Ascending aorta (tissue), 2 donors: ENCODE measurements at regions not wholly inside any gene's neighbourhood (a gene's known extent, or its start where the extent isn't known, plus 50 kb on each side); places are given as distances from the start of the nearest gene placed in this dataset.

Experiments used
- DNase-seq, 2 donors: peaks; one replicate each; pipeline ENCODE4 v3.0.0-alpha.2; 2019; ENCODE audit warnings: low spot score in 2 of 2
- H3K27ac ChIP-seq, 2 donors: fragments of 200-600 bp; sonication (generic); one replicate each; pipeline ENCODE4 v1.5.1; 2016 to 2017; ENCODE audit warnings: mild to moderate bottlenecking in 1 of 2
- H3K27me3 ChIP-seq: fragments of 200-600 bp; sonication (generic); one replicate; pipeline ENCODE4 v1.5.1; 2017
- H3K36me3 ChIP-seq, 2 donors: fragments of 200-600 bp; sonication (generic); one replicate each; pipeline ENCODE4 v1.5.1; 2016
- H3K4me1 ChIP-seq, 2 donors: fragments of 200-600 bp; sonication (generic); one replicate each; pipeline ENCODE4 v1.5.1; 2016 to 2017; ENCODE audit warnings: mild to moderate bottlenecking in 1 of 2
- H3K4me3 ChIP-seq, 2 donors: fragments of 200-600 bp; sonication (generic); one replicate each; pipeline ENCODE4 v1.5.1; 2016 to 2017; ENCODE audit warnings: mild to moderate bottlenecking in 1 of 2
- H3K9me3 ChIP-seq, 2 donors: fragments of 200-600 bp; sonication (generic); one replicate each; pipeline ENCODE4 v1.5.1; 2016
- CTCF ChIP-seq, 3 experiments: fragments of 200-600 bp in 2 of 3; fragments of 450-650 bp in 1 of 3; sonication (generic) in 2 of 3; IDR thresholded peaks; one replicate each; pipeline ENCODE4 v1.5.1; 2016 to 2019; ENCODE audit warnings: antibody characterized with exemption in 3 of 3, mild to moderate bottlenecking in 1 of 3, moderate library complexity in 1 of 3
- intact Hi-C: fragments of 100-400 bp; cut with DNase I; formaldehyde crosslinking; loops from one replicate; pipeline ENCODE4 v1.15.1; 2023

DNA sequence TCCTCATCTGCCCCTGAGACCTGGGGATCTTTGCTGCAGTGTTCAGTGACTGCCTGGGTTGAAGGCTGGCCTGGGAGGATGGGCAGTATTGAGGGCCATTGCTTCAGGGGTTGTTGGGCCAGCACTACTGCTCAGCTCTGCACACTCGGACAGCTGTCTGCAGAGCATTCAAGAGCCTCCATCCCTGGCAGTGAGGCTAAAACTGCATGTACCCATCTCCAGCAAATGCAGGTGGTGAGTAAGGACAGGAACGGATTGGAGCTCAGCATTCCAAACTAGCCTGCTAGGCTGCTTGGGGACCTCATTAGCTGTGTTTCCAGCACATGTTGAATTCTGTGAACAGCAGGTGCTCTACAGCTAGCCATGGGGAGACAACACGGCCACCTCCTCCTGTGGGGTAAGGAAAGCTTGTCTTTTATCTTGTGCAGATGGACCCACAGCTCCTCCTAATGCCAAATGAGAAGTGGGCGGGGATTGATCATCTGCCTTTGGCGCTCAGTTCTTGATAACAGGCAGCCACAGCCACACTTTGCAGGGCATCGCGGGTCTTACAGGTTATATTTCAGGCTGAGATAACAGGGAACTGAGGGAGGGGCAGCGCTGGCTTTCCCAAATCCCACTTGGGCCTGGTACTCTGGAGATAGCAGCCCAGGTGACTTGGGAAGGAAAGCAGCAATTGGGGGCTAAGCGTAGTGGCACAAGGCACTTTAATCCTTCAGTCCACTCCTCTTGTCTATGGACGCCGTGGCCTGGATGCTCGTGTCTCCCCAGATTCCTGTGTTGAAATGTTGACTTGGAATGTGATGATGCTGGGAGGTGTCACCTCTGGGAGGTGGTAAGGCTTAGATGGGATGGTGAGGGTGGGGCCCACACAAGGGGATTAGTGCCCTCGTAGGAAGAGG, 254.5 kb upstream of the B3GAT1 start:
- H3K36me3 ChIP-seq = no peaks in the 10 kb centered on the region
- H3K4me1 ChIP-seq = no peaks in the 10 kb centered on the region
- no peak for TF ChIP-seq CTCF (IDR thresholded peaks at IDR 0.05)
- no peak overlapping the region for H3K4me3 ChIP-seq
- no peaks in the 10 kb centered on the region for H3K27me3 ChIP-seq
- H3K27ac ChIP-seq = no peak overlapping the region
- intact Hi-C loops = no loop called here
- no peak for DNase-seq
- no peaks in the 10 kb centered on the region for H3K9me3 ChIP-seq

GRCh38 chr11:134665571-134666270, 253.7 kb upstream of the B3GAT1 start:
- Histone ChIP-seq H3K27ac (no peak overlapping the region), H3K36me3 (no peaks in the 10 kb centered on the region), H3K27me3 (no peaks in the 10 kb centered on the region), H3K4me3 (no peak overlapping the region), H3K9me3 (no peaks in the 10 kb centered on the region), H3K4me1 (no peaks in the 10 kb centered on the region)
- intact Hi-C loops = no loop called here
- no peak for DNase-seq
- no peak for TF ChIP-seq CTCF (IDR thresholded peaks at IDR 0.05)

DNA sequence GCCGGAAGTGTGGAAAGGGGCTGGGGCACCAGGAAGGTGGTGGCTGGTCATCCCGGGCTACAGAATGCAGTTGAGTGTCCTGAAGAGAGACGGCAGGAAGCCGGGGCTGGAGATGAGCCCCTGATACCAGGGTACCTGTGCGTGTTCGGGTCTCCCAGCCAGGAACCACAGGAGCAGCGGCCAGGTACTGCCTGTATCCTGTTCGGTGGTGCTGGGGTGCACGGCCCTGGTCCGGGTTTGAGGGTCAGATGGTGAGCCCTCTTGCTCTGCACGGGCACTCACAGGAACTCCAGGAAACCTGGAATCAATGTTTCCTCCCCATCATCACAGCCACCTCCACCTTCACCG, 253.1 kb upstream of the B3GAT1 start:
- no peaks in the 10 kb centered on the region for H3K4me1 ChIP-seq
- no peak for DNase-seq
- H3K9me3 ChIP-seq = no peaks in the 10 kb centered on the region
- H3K4me3 ChIP-seq = no peak overlapping the region
- H3K36me3 ChIP-seq = no peaks in the 10 kb centered on the region
- intact Hi-C loops = no loop called here
- H3K27me3 ChIP-seq = no peaks in the 10 kb centered on the region
- no peak for TF ChIP-seq CTCF (IDR thresholded peaks at IDR 0.05)
- no peak overlapping the region for H3K27ac ChIP-seq

DNA sequence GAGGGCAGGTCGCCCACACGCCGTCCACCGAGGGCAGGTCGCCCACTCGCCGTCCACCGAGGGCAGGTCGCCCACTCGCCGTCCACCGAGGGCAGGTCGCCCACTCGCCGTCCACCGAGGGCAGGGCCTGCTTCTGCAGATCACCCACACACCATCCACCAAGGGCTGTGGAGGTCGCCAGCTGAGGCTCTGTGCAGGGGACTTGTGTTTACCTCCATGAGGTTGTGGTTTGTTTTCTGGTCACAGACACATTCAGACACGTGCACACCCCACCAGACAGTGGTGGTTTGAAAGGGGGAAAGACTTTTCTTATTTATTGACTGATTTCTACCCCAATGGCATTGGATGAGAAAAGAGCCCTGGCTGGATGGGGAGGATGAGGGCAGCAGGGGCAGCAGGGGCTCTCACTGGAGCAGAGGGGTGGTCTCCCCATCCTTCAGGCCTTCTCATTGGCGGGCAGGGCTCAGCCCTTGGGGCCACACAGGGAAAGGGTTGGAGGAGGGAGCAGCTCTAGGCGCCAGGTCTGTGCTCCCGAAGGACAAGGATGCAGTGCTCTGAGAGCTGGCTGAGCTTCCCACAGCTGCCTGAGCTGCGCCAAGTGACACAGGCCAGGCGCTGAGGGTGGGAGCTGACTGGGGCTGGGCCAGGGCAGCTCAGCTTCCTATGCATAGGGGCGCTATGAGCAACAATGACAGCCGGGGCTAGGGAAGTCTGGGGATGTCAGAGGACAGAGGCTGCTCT, 252.6 kb upstream of the B3GAT1 start:
- H3K4me3 ChIP-seq = no peak overlapping the region

More for the DNA sequence above, 252.6 kb upstream of the B3GAT1 start:
- no peak overlapping the region for H3K27ac ChIP-seq
- no peaks in the 10 kb centered on the region for H3K27me3 ChIP-seq
- H3K4me1 ChIP-seq = no peaks in the 10 kb centered on the region
- H3K36me3 ChIP-seq = no peaks in the 10 kb centered on the region
- no peak for TF ChIP-seq CTCF (IDR thresholded peaks at IDR 0.05)
- no peak for DNase-seq
- H3K9me3 ChIP-seq = no peaks in the 10 kb centered on the region
- intact Hi-C loops = no loop called here
